DOHH2 (cell line): ENCODE measurements at regions not wholly inside any gene's neighbourhood (a gene's known extent, or its start where the extent isn't known, plus 50 kb on each side); places are given as distances from the start of the nearest gene placed in this dataset.

Source experiments
- H3F3A ChIP-seq: fragments of 200-600 bp; sonication (generic), shearing (Covaris generic); 2 replicates; pipeline ENCODE4 v1.6.0; 2016; ENCODE audit warnings: antibody characterized with exemption, mild to moderate bottlenecking; ENCODE audit not compliant: control insufficient read depth, insufficient read depth
- H3K27ac ChIP-seq: fragments of 200-600 bp; sonication (generic); 2 replicates; pipeline ENCODE4 v1.5.1; 2014; ENCODE audit warnings: low read depth, mild to moderate bottlenecking, low read length, moderate library complexity
- H3K27me3 ChIP-seq: fragments of 200-600 bp; sonication (generic); 2 replicates; pipeline ENCODE4 v1.6.1; 2014; ENCODE audit warnings: mild to moderate bottlenecking, low read length, mixed read lengths; ENCODE audit not compliant: control insufficient read depth
- H3K36me3 ChIP-seq: fragments of 200-600 bp; sonication (generic); 2 replicates; pipeline ENCODE4 v1.6.1; 2014; ENCODE audit warnings: mild to moderate bottlenecking, low read length, moderate library complexity, mixed read lengths; ENCODE audit not compliant: control insufficient read depth
- H3K4me1 ChIP-seq: fragments of 200-600 bp; sonication (generic); 2 replicates; pipeline ENCODE4 v1.6.1; 2014; ENCODE audit warnings: mild to moderate bottlenecking, low read length, mixed read lengths; ENCODE audit not compliant: control insufficient read depth
- H3K4me2 ChIP-seq: fragments of 200-600 bp; sonication (generic); 2 replicates; pipeline ENCODE4 v1.6.0; 2014; ENCODE audit warnings: mild to moderate bottlenecking, low read length, moderate library complexity
- H3K4me3 ChIP-seq: fragments of 200-600 bp; sonication (generic); 2 replicates; pipeline ENCODE4 v1.5.1; 2014; ENCODE audit warnings: mild to moderate bottlenecking, low read length, mixed read lengths
- H3K79me2 ChIP-seq: fragments of 200-600 bp; sonication (generic); 2 replicates; pipeline ENCODE4 v1.6.1; 2014; ENCODE audit warnings: mild to moderate bottlenecking, low read length, mixed read lengths; ENCODE audit not compliant: control insufficient read depth
- H3K9me2 ChIP-seq: fragments of 200-600 bp; sonication (generic); replicated peaks from 2 replicates; pipeline ENCODE4 v1.6.1; 2014; ENCODE audit warnings: mild to moderate bottlenecking, low read length, mixed read lengths; ENCODE audit not compliant: control insufficient read depth
- H3K9me3 ChIP-seq: fragments of 200-600 bp; sonication (generic); 2 replicates; pipeline ENCODE4 v1.6.1; 2014; ENCODE audit warnings: antibody characterized with exemption, low read length, mixed read lengths; ENCODE audit not compliant: control insufficient read depth, insufficient read depth
- H4K20me1 ChIP-seq: fragments of 200-600 bp; sonication (generic); 2 replicates; pipeline ENCODE4 v1.6.0; 2014; ENCODE audit warnings: low read depth, mild to moderate bottlenecking, antibody characterized with exemption, low read length, moderate library complexity; ENCODE audit not compliant: control insufficient read depth, insufficient read depth
- EZH2phosphoT487 ChIP-seq: fragments of 200-600 bp; sonication (generic); IDR thresholded peaks from 2 replicates; pipeline ENCODE4 v1.6.1; 2017; ENCODE audit warnings: borderline replicate concordance, mild to moderate bottlenecking, antibody characterized with exemption, low read length, moderate library complexity, mixed read lengths
- TF ChIP-seq, protein P1 (sequence below): fragments of 200-600 bp; sonication (generic); IDR thresholded peaks from one replicate; pipeline ENCODE4 v1.5.1; 2014; ENCODE audit warnings: antibody characterized with exemption, mild to moderate bottlenecking, low read depth, low read length; ENCODE audit not compliant: poor library complexity, severe bottlenecking

GRCh38 chr3:150076443-150076842, 105.7 kb upstream of the PFN2 start:
- H3F3A ChIP-seq: no peaks in the 10 kb centered on the region
- no peaks in the 10 kb centered on the region for H3K27me3 ChIP-seq
- no peaks in the 10 kb centered on the region for H3K9me3 ChIP-seq
- H3K9me2 ChIP-seq: no peaks in the 10 kb centered on the region
- no peaks in the 10 kb centered on the region for H3K4me1 ChIP-seq
- H3K4me3 ChIP-seq: no peak overlapping the region
- no peak for TF ChIP-seq EZH2phosphoT487
- TF ChIP-seq, protein P1, sequence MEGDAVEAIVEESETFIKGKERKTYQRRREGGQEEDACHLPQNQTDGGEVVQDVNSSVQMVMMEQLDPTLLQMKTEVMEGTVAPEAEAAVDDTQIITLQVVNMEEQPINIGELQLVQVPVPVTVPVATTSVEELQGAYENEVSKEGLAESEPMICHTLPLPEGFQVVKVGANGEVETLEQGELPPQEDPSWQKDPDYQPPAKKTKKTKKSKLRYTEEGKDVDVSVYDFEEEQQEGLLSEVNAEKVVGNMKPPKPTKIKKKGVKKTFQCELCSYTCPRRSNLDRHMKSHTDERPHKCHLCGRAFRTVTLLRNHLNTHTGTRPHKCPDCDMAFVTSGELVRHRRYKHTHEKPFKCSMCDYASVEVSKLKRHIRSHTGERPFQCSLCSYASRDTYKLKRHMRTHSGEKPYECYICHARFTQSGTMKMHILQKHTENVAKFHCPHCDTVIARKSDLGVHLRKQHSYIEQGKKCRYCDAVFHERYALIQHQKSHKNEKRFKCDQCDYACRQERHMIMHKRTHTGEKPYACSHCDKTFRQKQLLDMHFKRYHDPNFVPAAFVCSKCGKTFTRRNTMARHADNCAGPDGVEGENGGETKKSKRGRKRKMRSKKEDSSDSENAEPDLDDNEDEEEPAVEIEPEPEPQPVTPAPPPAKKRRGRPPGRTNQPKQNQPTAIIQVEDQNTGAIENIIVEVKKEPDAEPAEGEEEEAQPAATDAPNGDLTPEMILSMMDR: no peak
- no peaks in the 10 kb centered on the region for H3K79me2 ChIP-seq
- H4K20me1 ChIP-seq: no peaks in the 10 kb centered on the region
- no peak overlapping the region for H3K4me2 ChIP-seq
- no peak overlapping the region for H3K27ac ChIP-seq
- H3K36me3 ChIP-seq: no peaks in the 10 kb centered on the region

DNA sequence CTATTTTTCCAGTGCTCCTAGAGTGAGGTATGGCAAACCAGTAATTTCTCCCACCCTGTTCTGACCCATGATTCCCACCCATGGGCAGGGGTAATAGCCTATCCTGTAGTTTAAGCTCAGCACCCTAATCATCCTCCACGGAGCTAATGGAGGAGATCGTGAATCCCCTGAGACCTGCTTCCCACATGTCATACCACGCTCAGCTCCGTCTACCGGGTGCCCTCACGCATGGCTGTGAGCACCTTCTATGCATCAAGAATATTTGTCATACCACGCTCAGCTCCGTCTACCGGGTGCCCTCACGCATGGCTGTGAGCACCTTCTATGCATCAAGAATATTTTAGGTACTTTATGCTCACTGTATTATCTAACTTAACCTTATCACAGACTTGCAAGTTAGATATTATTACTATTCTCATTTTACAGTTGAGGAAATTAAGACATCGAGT, 104.7 kb upstream of the PFN2 start:
- Histone ChIP-seq H3K4me2 (no peak overlapping the region), H3K4me3 (no peak overlapping the region), H3K4me1 (no peaks in the 10 kb centered on the region), H3K9me2 (no peaks in the 10 kb centered on the region), H3K79me2 (no peaks in the 10 kb centered on the region), H3K27me3 (no peaks in the 10 kb centered on the region), H3K36me3 (no peaks in the 10 kb centered on the region), H4K20me1 (no peaks in the 10 kb centered on the region), H3K9me3 (no peaks in the 10 kb centered on the region), H3K27ac (no peak overlapping the region), H3F3A (no peaks in the 10 kb centered on the region)
- TF ChIP-seq, protein P1: no peak
- TF ChIP-seq EZH2phosphoT487: no peak

DNA sequence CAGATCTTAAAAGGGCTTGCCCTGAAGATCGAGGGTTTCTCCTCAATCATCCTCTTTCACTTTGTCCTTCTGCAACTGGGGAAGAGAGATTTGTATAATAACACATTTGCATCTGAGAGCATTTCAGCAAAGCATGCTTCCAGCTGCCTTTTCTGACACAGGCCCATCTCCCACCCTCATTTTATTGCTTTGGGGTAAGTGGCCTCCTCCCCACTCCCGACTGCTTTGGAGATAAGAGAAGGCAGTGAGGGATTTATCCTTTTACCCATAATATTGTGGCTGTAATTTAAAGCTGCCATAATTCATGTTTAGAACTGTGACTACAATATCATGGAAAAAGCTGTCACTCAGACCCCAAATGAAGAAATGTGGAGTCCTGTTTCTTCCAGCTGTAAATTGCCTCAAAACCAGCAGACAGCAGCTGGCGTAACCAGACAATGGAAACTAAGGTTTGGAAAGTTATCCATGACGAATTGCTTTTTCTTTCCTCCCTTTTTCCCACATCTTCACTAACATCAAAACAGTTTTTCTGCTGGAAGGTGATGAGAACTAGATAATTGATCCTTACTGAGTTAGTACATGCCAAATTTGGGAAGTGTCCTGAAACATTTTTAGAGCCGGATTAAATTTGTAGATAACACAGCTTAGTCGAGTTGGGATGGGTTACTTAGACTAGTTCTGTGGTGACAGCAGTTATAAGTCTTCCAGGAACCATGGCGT, 104.2 kb upstream of the PFN2 start:
- Histone ChIP-seq H3K79me2 (no peaks in the 10 kb centered on the region), H3K4me3 (no peak overlapping the region), H3K36me3 (no peaks in the 10 kb centered on the region), H3K9me2 (no peaks in the 10 kb centered on the region), H3K27ac (no peak overlapping the region), H3F3A (no peaks in the 10 kb centered on the region), H3K27me3 (peaks cover 2% of the 10 kb centered on the region; the same call in 1 of the 2 replicates), H3K4me2 (0 out of 2 replicates have a peak overlapping the region, but pooled peaks have one; percentile 8), H4K20me1 (no peaks in the 10 kb centered on the region), H3K9me3 (no peaks in the 10 kb centered on the region), H3K4me1 (no peaks in the 10 kb centered on the region)
- TF ChIP-seq, protein P1: no peak
- no peak for TF ChIP-seq EZH2phosphoT487
